ENCODE measurements at regions not wholly inside any gene's neighbourhood (a gene's known extent, or its start where the extent isn't known, plus 50 kb on each side); places are given as distances from the start of the nearest gene placed in this dataset.

- DNase-seq, result no peak
Measured at GRCh38 chr2:120904379-120904778, 168.7 kb downstream of the GLI2 start.

DNA sequence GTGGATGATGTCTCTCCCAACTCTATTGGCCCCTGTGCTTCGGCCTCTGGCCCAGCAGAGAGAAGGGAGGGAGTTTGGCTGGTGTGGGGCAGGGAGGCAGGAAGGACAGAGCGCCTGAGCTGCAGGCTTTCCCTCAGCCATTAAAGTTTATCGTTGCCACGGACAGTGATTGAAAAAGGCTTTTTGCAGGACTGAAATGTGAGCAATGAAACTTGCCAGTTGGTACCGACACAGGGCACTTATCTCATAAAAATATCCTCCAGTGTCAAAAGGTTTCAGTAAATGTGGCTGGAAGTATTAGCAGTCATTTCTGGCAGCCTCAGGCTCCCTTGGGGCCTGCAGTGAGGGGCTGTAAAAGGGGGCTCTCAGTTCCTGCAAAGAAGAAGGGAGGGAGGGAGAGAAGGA, 169.2 kb downstream of the GLI2 start:
- no peak for DNase-seq

DNA sequence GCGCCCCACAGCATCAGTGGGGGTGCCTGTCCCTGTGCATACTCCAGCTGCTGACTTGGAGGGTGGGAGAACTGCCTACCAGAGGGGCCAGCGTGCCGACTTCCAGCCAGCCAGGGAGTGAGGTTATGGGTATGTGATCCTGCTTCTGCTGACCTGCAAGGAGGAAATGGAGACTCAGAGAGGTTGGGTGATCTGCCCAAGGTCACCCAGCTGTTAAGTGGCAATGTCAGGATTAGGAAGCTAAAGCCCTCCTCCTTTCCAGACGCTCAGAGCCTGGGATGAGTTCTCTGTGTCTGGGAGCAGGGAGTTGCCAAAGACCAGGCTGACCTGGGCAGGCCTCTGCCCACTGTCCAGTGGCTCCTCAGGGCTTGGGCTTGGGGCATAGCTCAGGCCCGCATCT, 169.6 kb downstream of the GLI2 start:
- DNase-seq, result no peak

- no peak for DNase-seq
Measured at GRCh38 chr2:120905824-120906571, 170.3 kb downstream of the GLI2 start.

- DNase-seq, result no peak
Measured at GRCh38 chr2:120906914-120907313, 171.2 kb downstream of the GLI2 start.

DNA sequence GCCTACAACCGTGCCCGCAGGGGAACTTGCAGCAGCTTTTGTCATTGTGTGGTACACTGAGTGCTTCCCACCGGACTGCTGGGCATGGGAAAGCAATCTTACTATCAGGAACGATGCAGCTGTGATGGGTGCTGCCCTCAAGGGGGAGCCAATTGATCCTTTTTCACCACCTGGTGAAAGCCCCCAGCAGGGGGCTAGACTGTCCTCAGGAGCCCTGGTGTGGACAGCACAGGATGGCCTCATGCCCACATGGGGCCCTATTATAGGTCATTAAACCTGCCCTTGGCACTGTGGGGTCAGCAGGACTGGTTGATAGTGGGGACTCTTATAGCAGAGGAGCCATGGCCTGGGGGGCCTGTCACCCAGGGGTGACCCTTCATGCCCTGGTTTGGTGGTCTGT, 172.2 kb downstream of the GLI2 start:
- DNase-seq, result no peak

DNA sequence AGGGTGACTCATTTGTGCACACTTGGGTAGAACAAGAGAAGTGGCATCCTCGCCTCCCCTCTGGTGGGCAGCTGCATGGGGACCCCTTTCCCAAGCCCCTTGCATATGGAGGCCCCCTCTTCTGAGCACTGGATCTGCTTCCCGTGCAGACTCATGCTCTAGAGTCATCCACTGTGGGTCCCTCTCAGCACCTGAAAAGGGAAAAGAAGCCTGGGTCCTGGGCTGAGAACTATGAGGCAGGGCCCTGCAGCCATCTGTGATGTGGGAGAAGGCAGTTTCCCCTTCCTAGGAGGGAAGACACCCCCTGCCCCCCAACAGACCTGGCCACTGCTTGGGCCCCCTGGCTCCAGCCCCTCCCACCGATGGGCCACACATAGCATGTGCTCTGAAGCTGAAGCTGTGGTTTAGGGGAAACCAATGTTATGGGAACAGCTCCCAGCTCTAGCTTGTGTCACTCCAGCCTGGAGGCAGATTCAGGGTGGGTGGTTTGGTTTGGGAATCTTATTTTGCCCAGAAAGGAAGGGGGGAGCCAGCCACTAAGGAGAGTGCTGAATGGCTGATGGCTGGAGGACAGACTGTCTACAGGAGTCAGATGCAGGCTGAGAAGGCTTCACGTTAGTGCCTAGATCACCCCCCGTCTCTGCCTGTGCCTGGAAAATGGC, 172.8 kb downstream of the GLI2 start:
- no peak for DNase-seq

- no peak for DNase-seq
Measured at GRCh38 chr2:120909102-120909501, 173.4 kb downstream of the GLI2 start.

DNA sequence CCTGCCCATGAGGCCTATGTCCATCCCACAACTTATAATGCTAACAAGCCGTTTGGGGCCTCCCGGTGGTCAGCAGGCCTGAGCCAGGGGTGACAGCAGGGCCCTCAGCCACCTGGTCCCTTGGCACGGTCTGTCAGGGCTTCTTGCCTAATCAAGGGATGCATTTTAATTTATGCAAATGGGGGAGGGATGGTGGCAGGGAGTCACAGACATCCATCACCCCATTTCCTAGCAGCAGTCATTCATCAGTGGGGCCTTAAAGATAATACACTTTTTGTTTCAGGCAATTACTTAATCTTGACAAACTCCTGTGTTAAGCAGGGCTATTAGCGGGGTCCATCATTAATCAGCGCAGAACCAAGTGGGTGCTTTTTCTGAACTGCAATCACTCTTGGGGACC, 174.5 kb downstream of the GLI2 start:
- DNase-seq, result no peak

GRCh38 chr2:120910956-120911951, 175.6 kb downstream of the GLI2 start:
- DNase-seq, result no peak

- peak; percentile 36 for DNase-seq
Measured at GRCh38 chr2:120912101-120912985, 176.7 kb downstream of the GLI2 start.

DNA sequence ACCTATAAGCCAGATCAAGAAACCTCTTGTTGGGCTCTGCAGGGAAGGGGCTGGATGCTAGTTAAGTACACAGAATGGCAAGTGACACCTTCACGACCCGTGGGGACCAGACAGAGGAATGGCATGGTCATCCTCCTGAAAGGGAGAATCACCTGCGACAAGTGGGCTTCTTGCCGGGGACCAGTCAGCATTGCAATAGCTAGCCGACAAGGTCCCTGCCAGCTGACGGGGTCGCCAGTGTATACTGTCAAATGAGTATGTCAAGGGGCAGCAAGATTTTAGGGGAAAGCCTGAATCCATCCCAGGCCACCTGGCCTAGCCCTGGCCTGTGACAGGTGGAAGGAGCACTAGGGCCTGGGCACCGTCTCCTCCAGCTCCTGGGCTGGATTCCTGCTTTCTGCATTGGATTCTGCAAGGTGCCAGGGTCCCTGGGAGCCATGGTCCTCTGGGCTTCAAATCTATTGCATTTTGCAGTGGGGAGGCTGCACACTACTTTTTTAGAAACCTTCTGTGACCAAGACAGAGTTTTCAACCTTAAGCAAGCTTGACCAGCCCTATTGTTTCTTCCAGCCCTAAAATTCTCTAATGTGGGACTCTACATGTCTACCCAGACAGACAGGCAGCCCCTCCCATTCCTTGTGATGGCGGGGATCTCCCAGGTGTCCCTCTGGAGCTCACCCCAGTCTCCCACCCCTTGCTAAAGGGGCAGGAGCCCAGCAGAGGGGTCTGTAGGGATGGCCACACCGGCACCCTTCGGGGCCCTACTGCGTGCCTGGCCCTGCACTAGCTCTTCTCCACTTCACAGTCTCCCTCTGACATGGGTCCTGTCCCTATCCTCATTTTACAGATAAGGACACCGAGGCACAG, 178.5 kb downstream of the GLI2 start:
- DNase-seq, result no peak

GRCh38 chr2:120914839-120915521, 179.3 kb downstream of the GLI2 start:
- no peak for DNase-seq

GRCh38 chr2:120915670-120916069, 180.0 kb downstream of the GLI2 start:
- no peak for DNase-seq

DNA sequence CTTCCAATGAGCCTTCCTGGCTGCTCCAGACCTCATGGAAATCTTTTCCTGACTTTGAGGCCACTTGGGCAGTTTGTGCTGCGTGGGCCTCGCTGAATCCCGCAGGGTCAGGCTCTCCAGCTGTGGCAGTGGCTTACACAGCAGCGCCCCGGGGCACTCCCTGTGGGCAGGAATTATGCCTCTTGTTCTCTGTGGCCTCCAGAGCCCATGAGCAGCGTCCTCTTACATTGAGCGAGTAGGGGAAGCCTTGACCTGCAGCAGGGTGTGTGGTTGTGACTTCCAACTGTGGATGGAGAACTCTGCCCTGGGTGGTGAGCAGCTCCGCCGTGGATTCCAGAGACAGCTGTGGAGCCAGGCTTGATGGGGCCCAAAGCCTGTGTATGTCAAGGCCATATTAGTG, 180.8 kb downstream of the GLI2 start:
- no peak for DNase-seq

DNA sequence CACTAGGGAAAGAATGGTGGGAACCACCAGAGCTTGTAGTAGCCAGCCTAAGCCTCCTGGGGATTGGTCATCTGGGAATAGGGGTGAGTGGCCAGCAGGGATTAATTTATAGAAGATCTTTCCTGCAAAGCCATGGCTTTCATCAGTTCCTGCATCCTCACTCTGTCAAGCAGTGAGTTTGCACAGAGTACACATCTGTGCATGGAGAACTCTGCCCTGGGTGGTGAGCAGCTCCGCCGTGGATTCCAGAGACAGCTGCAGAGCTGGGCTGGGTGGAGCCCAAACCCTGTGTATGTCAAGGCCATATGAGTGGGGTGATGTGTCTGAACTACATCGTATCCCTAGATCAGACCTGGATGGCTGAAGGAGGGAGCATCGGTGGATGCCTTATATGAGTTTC, 182.2 kb downstream of the GLI2 start:
- no peak for DNase-seq

GRCh38 chr2:120919216-120919615, 183.5 kb downstream of the GLI2 start:
- no peak for DNase-seq

DNA sequence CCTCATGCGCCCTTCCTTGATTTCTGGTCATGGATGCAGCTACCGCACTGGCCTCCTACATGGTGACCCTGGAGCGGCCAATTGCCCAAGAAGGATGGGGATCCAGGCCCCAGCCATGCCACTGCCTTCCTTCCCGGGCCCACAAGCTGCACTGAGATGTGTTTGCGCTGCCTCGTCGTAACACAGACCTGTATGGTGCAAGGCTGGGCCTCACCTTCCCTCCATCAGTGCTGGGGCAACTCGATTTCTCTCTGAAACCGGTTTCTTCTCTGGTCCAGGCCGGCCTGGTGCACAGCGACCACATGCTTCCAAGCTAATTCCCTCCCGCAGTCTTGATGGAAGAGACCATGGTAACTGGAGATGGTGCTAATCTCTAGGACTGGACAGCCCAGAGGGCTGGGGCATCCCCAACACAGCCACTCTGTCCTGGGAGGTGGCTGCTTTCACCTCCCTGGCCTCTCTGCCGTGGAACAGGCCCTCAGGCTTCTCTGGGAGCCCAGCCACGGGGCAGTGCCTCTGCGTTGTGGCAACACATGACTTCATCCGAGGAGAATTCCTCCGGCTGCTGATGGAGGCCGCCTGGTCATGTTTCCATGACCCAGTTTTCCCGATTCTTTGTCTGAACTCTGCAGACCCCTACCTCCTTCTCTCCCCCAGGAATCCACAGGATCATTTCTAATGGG, 184.2 kb downstream of the GLI2 start:
- DNase-seq, result no peak

DNA sequence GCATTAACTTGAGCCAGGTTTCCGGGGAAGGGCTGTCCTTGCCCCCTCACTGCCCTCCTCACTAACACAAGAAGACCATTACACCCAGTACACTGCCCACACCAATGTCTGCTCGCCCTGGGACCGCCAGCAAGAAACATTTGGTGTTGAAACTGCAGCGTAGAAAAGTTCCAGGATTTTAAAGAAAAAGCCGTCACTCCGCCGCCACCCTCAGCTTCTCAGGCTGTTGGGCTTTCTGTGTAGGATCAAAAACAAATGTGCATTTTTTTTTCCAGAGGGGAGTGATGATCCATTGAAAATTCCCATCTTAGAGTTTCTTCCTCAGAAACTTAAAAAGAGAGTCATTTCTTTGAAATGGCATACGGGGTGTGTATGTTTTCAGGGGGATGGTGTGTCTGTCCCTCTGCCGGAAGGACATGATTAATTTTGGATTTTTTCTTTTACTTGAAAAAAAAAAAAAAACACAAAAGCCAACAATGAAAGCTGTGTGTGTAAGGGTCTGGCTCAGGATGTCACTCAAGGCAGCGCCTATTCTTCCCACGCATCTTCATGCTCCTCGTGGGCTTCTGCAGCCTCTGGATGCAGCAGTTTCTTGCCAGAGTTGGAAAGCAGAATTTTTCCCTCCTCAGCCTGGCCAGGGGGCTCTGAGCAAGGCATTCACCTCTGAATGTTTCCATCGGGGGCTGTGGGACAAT, 184.9 kb downstream of the GLI2 start:
- no peak for DNase-seq

- DNase-seq, result no peak
Measured at GRCh38 chr2:120921457-120921856, 185.8 kb downstream of the GLI2 start.
